Fibroblast of the aortic adventitia (primary cell): ENCODE measurements at regions not wholly inside any gene's neighbourhood (a gene's known extent, or its start where the extent isn't known, plus 50 kb on each side); places are given as distances from the start of the nearest gene placed in this dataset.

Experiments used
- DNase-seq: peaks from one replicate; pipeline ENCODE4 v3.0.0-alpha.2; 2010; ENCODE audit warnings: low read depth
- H3K4me3 ChIP-seq: 2 replicates; pipeline ENCODE4 v1.5.1; 2011; ENCODE audit warnings: low read depth, mild to moderate bottlenecking, control low read depth, low read length, moderate library complexity
- CTCF ChIP-seq: IDR thresholded peaks from 2 replicates; pipeline ENCODE4 v1.5.1; 2011; ENCODE audit warnings: mild to moderate bottlenecking, low read length, control low read depth, inconsistent platforms; ENCODE audit not compliant: insufficient read depth

- no peak overlapping the region for H3K4me3 ChIP-seq
- DNase-seq, result peak; percentile 71
- TF ChIP-seq CTCF, result no peak
Observed at GRCh38 chrX:34778916-34779315, 121.8 kb upstream of the TMEM47 start.

- TF ChIP-seq CTCF, result no peak
- DNase-seq, result peak; percentile 32
- H3K4me3 ChIP-seq, result no peak overlapping the region
Observed at GRCh38 chrX:34790026-34790425, 132.9 kb upstream of the TMEM47 start.

- no peak for DNase-seq
- no peak for TF ChIP-seq CTCF
- H3K4me3 ChIP-seq, result no peak overlapping the region
Observed at GRCh38 chrX:34805951-34806350, 136.6 kb upstream of the FAM47B start.

- no peak overlapping the region for H3K4me3 ChIP-seq
- no peak for TF ChIP-seq CTCF
- DNase-seq, result no peak
Observed at GRCh38 chrX:34809096-34809495, 133.5 kb upstream of the FAM47B start.

- peak; percentile 37 for DNase-seq
- no peak for TF ChIP-seq CTCF
- H3K4me3 ChIP-seq, result no peak overlapping the region
Observed at GRCh38 chrX:34810364-34810763, 132.2 kb upstream of the FAM47B start.

GRCh38 chrX:34810916-34811315 lies 131.7 kb upstream of the FAM47B start:
- TF ChIP-seq CTCF, result no peak
- no peak overlapping the region for H3K4me3 ChIP-seq
- DNase-seq, result no peak

GRCh38 chrX:34813618-34814017 lies 129.0 kb upstream of the FAM47B start:
- DNase-seq, result peak; percentile 14
- TF ChIP-seq CTCF, result no peak
- H3K4me3 ChIP-seq, result no peak overlapping the region
